ENCODE measurements at regions not wholly inside any gene's neighbourhood (a gene's known extent, or its start where the extent isn't known, plus 50 kb on each side); places are given as distances from the start of the nearest gene placed in this dataset.

- 100% methylated on average over 2 of the region's 2 CpGs for whole genome bisulfite sequencing (ENCODE audit: insufficient coverage)
- no peaks in the 10 kb centered on the region for H3K36me3 ChIP-seq (ENCODE audit: control insufficient read depth in 4 of 4, insufficient read depth in 4 of 4, low read length in 3 of 4)
- H3K4me1 ChIP-seq (ENCODE audit: control extremely low read depth in 1 of 4, control insufficient read depth in 4 of 4, insufficient read depth in 4 of 4, low read length in 3 of 4): peaks cover 0 to 2% (median 0%) of the 10 kb centered on the region in 4 experiments
- no peaks in the 10 kb centered on the region for H3K27me3 ChIP-seq (replicated peaks in 2 of 5; ENCODE audit: control insufficient read depth in 4 of 5, insufficient read depth in 5 of 5, low read length in 4 of 5)
- CTCF ChIA-PET: no interaction called here
- H3K4me3 ChIP-seq (ENCODE audit: control insufficient read depth in 1 of 7, extremely low read depth in 1 of 7, insufficient read depth in 4 of 7, low read depth in 2 of 7, low read length in 6 of 7): no peak overlapping the region
- no peak for DNase-seq
- no peak overlapping the region for H3K27ac ChIP-seq (ENCODE audit: insufficient read depth in 1 of 2, low read depth in 1 of 2, low read length in 2 of 2, poor library complexity in 1 of 2, severe bottlenecking in 2 of 2)
- no peaks in the 10 kb centered on the region for H3K9me3 ChIP-seq (ENCODE audit: control extremely low read depth in 1 of 5, control insufficient read depth in 4 of 5, insufficient read depth in 2 of 5, low read depth in 1 of 5, low read length in 4 of 5)
- POLR2A ChIA-PET: interaction anchor here (0.8 kb wide), 1 partner anchor 10 kb away, joined by 3 read pairs; no protein-coding TSS in a partner anchor
These were observed 251.8 kb upstream of the USP24 start for GRCh38 chr1:55466921-55467320.

GRCh38 chr1:55466373-55466772 lies 251.2 kb upstream of the USP24 start:
- no CpG with 5 or more reads among the region's 1 CpG for WGBS (ENCODE audit: insufficient coverage)
- DNase-seq: no peak
- peaks cover 0 to 2% (median 0%) of the 10 kb centered on the region in 4 experiments for H3K4me1 ChIP-seq (ENCODE audit: control extremely low read depth in 1 of 4, control insufficient read depth in 4 of 4, insufficient read depth in 4 of 4, low read length in 3 of 4)
- H3K9me3 ChIP-seq (ENCODE audit: control extremely low read depth in 1 of 5, control insufficient read depth in 4 of 5, insufficient read depth in 2 of 5, low read depth in 1 of 5, low read length in 4 of 5): no peaks in the 10 kb centered on the region
- ChIA-PET POLR2A (interaction anchor here (0.8 kb wide), 1 partner anchor 10 kb away, joined by 3 read pairs; no protein-coding TSS in a partner anchor), CTCF (no interaction called here)
- no peak overlapping the region for H3K27ac ChIP-seq (ENCODE audit: insufficient read depth in 1 of 2, low read depth in 1 of 2, low read length in 2 of 2, poor library complexity in 1 of 2, severe bottlenecking in 2 of 2)
- no peak overlapping the region for H3K4me3 ChIP-seq (ENCODE audit: control insufficient read depth in 1 of 7, extremely low read depth in 1 of 7, insufficient read depth in 4 of 7, low read depth in 2 of 7, low read length in 6 of 7)
- no peaks in the 10 kb centered on the region for H3K27me3 ChIP-seq (replicated peaks in 2 of 5; ENCODE audit: control insufficient read depth in 4 of 5, insufficient read depth in 5 of 5, low read length in 4 of 5)
- H3K36me3 ChIP-seq (ENCODE audit: control insufficient read depth in 4 of 4, insufficient read depth in 4 of 4, low read length in 3 of 4): no peaks in the 10 kb centered on the region

- 100% methylated on average over 1 of the region's 1 CpG for WGBS (ENCODE audit: insufficient coverage)
- Histone ChIP-seq H3K9me3 (ENCODE audit: control extremely low read depth in 1 of 5, control insufficient read depth in 4 of 5, insufficient read depth in 2 of 5, low read depth in 1 of 5, low read length in 4 of 5) (no peaks in the 10 kb centered on the region), H3K4me1 (ENCODE audit: control extremely low read depth in 1 of 4, control insufficient read depth in 4 of 4, insufficient read depth in 4 of 4, low read length in 3 of 4) (peaks cover 0 to 2% (median 0%) of the 10 kb centered on the region in 4 experiments), H3K27me3 (replicated peaks in 2 of 5; ENCODE audit: control insufficient read depth in 4 of 5, insufficient read depth in 5 of 5, low read length in 4 of 5) (no peaks in the 10 kb centered on the region), H3K27ac (ENCODE audit: insufficient read depth in 1 of 2, low read depth in 1 of 2, low read length in 2 of 2, poor library complexity in 1 of 2, severe bottlenecking in 2 of 2) (no peak overlapping the region), H3K4me3 (ENCODE audit: control insufficient read depth in 1 of 7, extremely low read depth in 1 of 7, insufficient read depth in 4 of 7, low read depth in 2 of 7, low read length in 6 of 7) (no peak overlapping the region), H3K36me3 (ENCODE audit: control insufficient read depth in 4 of 4, insufficient read depth in 4 of 4, low read length in 3 of 4) (no peaks in the 10 kb centered on the region)
- ChIA-PET POLR2A (no interaction called here), CTCF (interaction anchor here (0.8 to 2.2 kb wide), 2 partner anchors 14 to 90 kb away, joined by 3 to 7 read pairs; no protein-coding TSS in a partner anchor)
- DNase-seq: no peak
These were observed 249.4 kb upstream of the USP24 start for GRCh38 chr1:55464550-55464949.

- Histone ChIP-seq H3K9me3 (ENCODE audit: control extremely low read depth in 1 of 5, control insufficient read depth in 4 of 5, insufficient read depth in 2 of 5, low read depth in 1 of 5, low read length in 4 of 5) (no peaks in the 10 kb centered on the region), H3K27me3 (replicated peaks in 2 of 5; ENCODE audit: control insufficient read depth in 4 of 5, insufficient read depth in 5 of 5, low read length in 4 of 5) (no peaks in the 10 kb centered on the region), H3K4me3 (ENCODE audit: control insufficient read depth in 1 of 7, extremely low read depth in 1 of 7, insufficient read depth in 4 of 7, low read depth in 2 of 7, low read length in 6 of 7) (no peak overlapping the region), H3K27ac (ENCODE audit: insufficient read depth in 1 of 2, low read depth in 1 of 2, low read length in 2 of 2, poor library complexity in 1 of 2, severe bottlenecking in 2 of 2) (no peak overlapping the region), H3K4me1 (ENCODE audit: control extremely low read depth in 1 of 4, control insufficient read depth in 4 of 4, insufficient read depth in 4 of 4, low read length in 3 of 4) (no peaks in the 10 kb centered on the region), H3K36me3 (ENCODE audit: control insufficient read depth in 4 of 4, insufficient read depth in 4 of 4, low read length in 3 of 4) (no peaks in the 10 kb centered on the region)
- WGBS (ENCODE audit: insufficient coverage): 93% methylated on average over 9 of the region's 10 CpGs
- ChIA-PET CTCF (interaction anchor here (0.8 to 2.2 kb wide), 2 partner anchors 15 to 89 kb away, joined by 3 to 7 read pairs; no protein-coding TSS in a partner anchor), POLR2A (no interaction called here)
- no peak for DNase-seq
These were observed 248.8 kb upstream of the USP24 start for GRCh38 chr1:55463814-55464475.

- ChIA-PET POLR2A (no interaction called here), CTCF (no interaction called here)
- H3K27ac ChIP-seq (ENCODE audit: insufficient read depth in 1 of 2, low read depth in 1 of 2, low read length in 2 of 2, poor library complexity in 1 of 2, severe bottlenecking in 2 of 2): no peak overlapping the region
- no peaks in the 10 kb centered on the region for H3K27me3 ChIP-seq (replicated peaks in 2 of 5; ENCODE audit: control insufficient read depth in 4 of 5, insufficient read depth in 5 of 5, low read length in 4 of 5)
- H3K4me3 ChIP-seq (ENCODE audit: control insufficient read depth in 1 of 7, extremely low read depth in 1 of 7, insufficient read depth in 4 of 7, low read depth in 2 of 7, low read length in 6 of 7): no peak overlapping the region
- DNase-seq: no peak
- H3K9me3 ChIP-seq (ENCODE audit: control extremely low read depth in 1 of 5, control insufficient read depth in 4 of 5, insufficient read depth in 2 of 5, low read depth in 1 of 5, low read length in 4 of 5): peaks cover 0 to 12% (median 0%) of the 10 kb centered on the region in 5 experiments
- H3K4me1 ChIP-seq (ENCODE audit: control extremely low read depth in 1 of 4, control insufficient read depth in 4 of 4, insufficient read depth in 4 of 4, low read length in 3 of 4): no peaks in the 10 kb centered on the region
- H3K36me3 ChIP-seq (ENCODE audit: control insufficient read depth in 4 of 4, insufficient read depth in 4 of 4, low read length in 3 of 4): no peaks in the 10 kb centered on the region
- 100% methylated on average over 1 of the region's 2 CpGs for WGBS (ENCODE audit: insufficient coverage)
These were observed 242.7 kb upstream of the USP24 start for GRCh38 chr1:55457874-55458273.

- peaks cover 0 to 12% (median 0%) of the 10 kb centered on the region in 5 experiments for H3K9me3 ChIP-seq (ENCODE audit: control extremely low read depth in 1 of 5, control insufficient read depth in 4 of 5, insufficient read depth in 2 of 5, low read depth in 1 of 5, low read length in 4 of 5)
- no peaks in the 10 kb centered on the region for H3K36me3 ChIP-seq (ENCODE audit: control insufficient read depth in 4 of 4, insufficient read depth in 4 of 4, low read length in 3 of 4)
- H3K4me3 ChIP-seq (ENCODE audit: control insufficient read depth in 1 of 7, extremely low read depth in 1 of 7, insufficient read depth in 4 of 7, low read depth in 2 of 7, low read length in 6 of 7): no peak overlapping the region
- WGBS (ENCODE audit: insufficient coverage): 91% methylated on average over 1 of the region's 1 CpG
- no peak for DNase-seq
- no peaks in the 10 kb centered on the region for H3K4me1 ChIP-seq (ENCODE audit: control extremely low read depth in 1 of 4, control insufficient read depth in 4 of 4, insufficient read depth in 4 of 4, low read length in 3 of 4)
- H3K27me3 ChIP-seq (replicated peaks in 2 of 5; ENCODE audit: control insufficient read depth in 4 of 5, insufficient read depth in 5 of 5, low read length in 4 of 5): no peaks in the 10 kb centered on the region
- ChIA-PET POLR2A (no interaction called here), CTCF (no interaction called here)
- H3K27ac ChIP-seq (ENCODE audit: insufficient read depth in 1 of 2, low read depth in 1 of 2, low read length in 2 of 2, poor library complexity in 1 of 2, severe bottlenecking in 2 of 2): no peak overlapping the region
These were observed 241.8 kb upstream of the USP24 start for GRCh38 chr1:55456971-55457370.

- H3K9me3 ChIP-seq (ENCODE audit: control extremely low read depth in 1 of 5, control insufficient read depth in 4 of 5, insufficient read depth in 2 of 5, low read depth in 1 of 5, low read length in 4 of 5): no peaks in the 10 kb centered on the region
- POLR2A ChIA-PET: no interaction called here
- CTCF ChIA-PET: no interaction called here
- no peaks in the 10 kb centered on the region for H3K36me3 ChIP-seq (ENCODE audit: control insufficient read depth in 4 of 4, insufficient read depth in 4 of 4, low read length in 3 of 4)
- peaks cover 0 to 3% (median 0%) of the 10 kb centered on the region in 4 experiments for H3K4me1 ChIP-seq (ENCODE audit: control extremely low read depth in 1 of 4, control insufficient read depth in 4 of 4, insufficient read depth in 4 of 4, low read length in 3 of 4)
- no peak overlapping the region for H3K4me3 ChIP-seq (ENCODE audit: control insufficient read depth in 1 of 7, extremely low read depth in 1 of 7, insufficient read depth in 4 of 7, low read depth in 2 of 7, low read length in 6 of 7)
- peaks cover 0 to 2% (median 0%) of the 10 kb centered on the region in 5 experiments for H3K27me3 ChIP-seq (replicated peaks in 2 of 5; ENCODE audit: control insufficient read depth in 4 of 5, insufficient read depth in 5 of 5, low read length in 4 of 5)
- H3K27ac ChIP-seq (ENCODE audit: insufficient read depth in 1 of 2, low read depth in 1 of 2, low read length in 2 of 2, poor library complexity in 1 of 2, severe bottlenecking in 2 of 2): no peak overlapping the region
- DNase-seq: no peak
These were observed 233.1 kb upstream of the USP24 start for GRCh38 chr1:55448261-55448660.

All from common myeloid progenitor, CD34-positive (primary cell).